H1 (cell line): ENCODE measurements at regions not wholly inside any gene's neighbourhood (a gene's known extent, or its start where the extent isn't known, plus 50 kb on each side); places are given as distances from the start of the nearest gene placed in this dataset.

ENCODE experiments used
- CTCF ChIA-PET: fragments of 300-600 bp; sonication (Branson Sonifier 250); formaldehyde crosslinking; loops from one replicate; lab custom pipeline; 2021; ENCODE audit not compliant: partially characterized antibody; lab: Charles Lee
- POLR2A ChIA-PET: fragments of 300-600 bp; sonication (Branson Sonifier 250); formaldehyde crosslinking; loops from one replicate; lab custom pipeline; 2021; ENCODE audit warnings: inconsistent platforms; ENCODE audit not compliant: partially characterized antibody; lab: Charles Lee
- DNase-seq, 2 experiments: peaks; one replicate each; pipeline versions ENCODE4 v3.0.0 to v3.0.0-alpha.2; 2010 to 2022; ENCODE audit warnings: low spot score in 2 of 2, low read depth in 1 of 2, mixed read lengths in 1 of 2
- FAIRE-seq: peaks from 2 replicates; lab custom pipeline; 2011; peaks lifted over from hg19 to GRCh38; lab: Jason Lieb, UNC
- H2AFZ ChIP-seq: 2 replicates; pipeline ENCODE4 v1.8.1; 2012; ENCODE audit warnings: low read length, inconsistent platforms
- H2AK5ac ChIP-seq: 2 replicates; pipeline ENCODE4 v1.6.1; 2013; ENCODE audit warnings: low read depth, low read length
- H2BK120ac ChIP-seq: replicated peaks from 2 replicates; pipeline ENCODE3; 2013; ENCODE audit warnings: low read depth, low read length, inconsistent platforms
- H2BK12ac ChIP-seq: 2 replicates; pipeline ENCODE4 v1.6.1; 2013; ENCODE audit warnings: low read depth, low read length
- H2BK15ac ChIP-seq: 2 replicates; pipeline ENCODE4 v1.6.1; 2013; ENCODE audit warnings: low read length
- H2BK20ac ChIP-seq: 2 replicates; pipeline ENCODE4 v1.6.1; 2013; ENCODE audit warnings: low read length
- H2BK5ac ChIP-seq: 2 replicates; pipeline ENCODE4 v1.6.1; 2013; ENCODE audit warnings: low read depth, low read length
- H3K14ac ChIP-seq: 2 replicates; pipeline ENCODE4 v1.6.1; 2013; ENCODE audit warnings: inconsistent platforms; ENCODE audit not compliant: insufficient read length
- H3K18ac ChIP-seq: 2 replicates; pipeline ENCODE4 v1.6.1; 2013; ENCODE audit warnings: low read length; ENCODE audit errors: extremely low read depth
- H3K23ac ChIP-seq: 2 replicates; pipeline ENCODE4 v1.6.1; 2013; ENCODE audit warnings: inconsistent platforms; ENCODE audit not compliant: insufficient read length
- H3K23me2 ChIP-seq: 2 replicates; pipeline ENCODE4 v1.6.1; 2013; ENCODE audit warnings: low read depth, low read length
- H3K27ac ChIP-seq: 2 replicates; pipeline ENCODE4 v1.6.1; 2011; ENCODE audit warnings: low read depth, low read length, inconsistent platforms
- H3K27me3 ChIP-seq, 4 experiments: replicated peaks in 1 of 4; 1 replicate in 1 of 4; 2 replicates in 3 of 4; pipeline versions ENCODE4 v1.6.1 to v1.8.1; 2011 to 2013; ENCODE audit warnings: low read length in 3 of 4, mild to moderate bottlenecking in 3 of 4, inconsistent platforms in 2 of 4, mixed read lengths in 2 of 4, moderate library complexity in 1 of 4; ENCODE audit not compliant: control insufficient read depth in 3 of 4, insufficient read depth in 3 of 4; ENCODE audit errors: extremely low read depth in 1 of 4
- H3K36me3 ChIP-seq, 4 experiments: 2 replicates each; pipeline versions ENCODE4 v1.6.1 to v1.8.1; 2011 to 2013; ENCODE audit warnings: mild to moderate bottlenecking in 4 of 4, low read length in 3 of 4, moderate library complexity in 2 of 4, control low read depth in 1 of 4, inconsistent platforms in 1 of 4; ENCODE audit not compliant: insufficient read depth in 4 of 4, control insufficient read depth in 2 of 4
- H3K4ac ChIP-seq: replicated peaks from 2 replicates; pipeline ENCODE3; 2013; ENCODE audit warnings: low read length, low read depth, mixed read lengths, inconsistent platforms; ENCODE audit not compliant: insufficient read length
- H3K4me1 ChIP-seq, 4 experiments: replicated peaks in 1 of 4; 1 replicate in 1 of 4; 2 replicates in 3 of 4; pipeline versions ENCODE4 v1.6.1 to v1.8.1; 2011 to 2013; ENCODE audit warnings: low read length in 3 of 4, inconsistent platforms in 2 of 4, mixed read lengths in 1 of 4; ENCODE audit not compliant: insufficient read depth in 4 of 4, control insufficient read depth in 3 of 4
- H3K4me2 ChIP-seq, 2 experiments: 2 replicates each; pipeline versions ENCODE4 v1.6.1 to v1.8.1; 2011 to 2013; ENCODE audit warnings: low read depth in 2 of 2, low read length in 2 of 2, control low read depth in 1 of 2, inconsistent platforms in 1 of 2, mild to moderate bottlenecking in 1 of 2; ENCODE audit not compliant: insufficient read depth in 1 of 2
- H3K4me3 ChIP-seq, 4 experiments: fragments of 200-600, 300-600 bp in 1 of 4; sonication (generic), shearing (Covaris generic), sonication (Bioruptor Twin) in 1 of 4; 2 replicates each; pipeline versions ENCODE4 v1.5.1 to v1.8.1; 2011 to 2016; ENCODE audit warnings: low read length in 4 of 4, low read depth in 3 of 4, control low read depth in 2 of 4, inconsistent platforms in 2 of 4, mild to moderate bottlenecking in 2 of 4, mixed read lengths in 1 of 4, moderate library complexity in 1 of 4; ENCODE audit not compliant: insufficient read depth in 2 of 4; ENCODE audit errors: extremely low read depth in 1 of 4
- H3K56ac ChIP-seq: replicated peaks from 2 replicates; pipeline ENCODE3; 2013; ENCODE audit warnings: low read depth, mild to moderate bottlenecking, mixed read lengths, low read length, inconsistent platforms; ENCODE audit not compliant: insufficient read length
- H3K79me1 ChIP-seq: 2 replicates; pipeline ENCODE4 v1.6.1; 2013; ENCODE audit warnings: low read depth, low read length, control low read depth
- H3K79me2 ChIP-seq, 2 experiments: 2 replicates each; pipeline versions ENCODE4 v1.6.1 to v1.8.1; 2012 to 2013; ENCODE audit warnings: low read length in 2 of 2, mild to moderate bottlenecking in 2 of 2, inconsistent platforms in 1 of 2; ENCODE audit not compliant: insufficient read depth in 2 of 2, control insufficient read depth in 1 of 2
- H3K9ac ChIP-seq, 4 experiments: replicated peaks in 1 of 4; 1 replicate in 1 of 4; 2 replicates in 3 of 4; pipeline versions ENCODE4 v1.6.1 to v1.8.1; 2011 to 2013; ENCODE audit warnings: low read depth in 3 of 4, low read length in 3 of 4, control low read depth in 2 of 4, mild to moderate bottlenecking in 2 of 4, moderate library complexity in 2 of 4, inconsistent platforms in 1 of 4; ENCODE audit errors: extremely low read depth in 1 of 4
- H3K9me3 ChIP-seq, 2 experiments: 2 replicates each; pipeline versions ENCODE4 v1.6.1 to v1.8.1; 2012 to 2013; ENCODE audit warnings: mild to moderate bottlenecking in 2 of 2, moderate library complexity in 2 of 2, control low read depth in 1 of 2, inconsistent platforms in 1 of 2, low read depth in 1 of 2, low read length in 1 of 2, mixed read lengths in 1 of 2; ENCODE audit not compliant: insufficient read depth in 2 of 2
- H4K20me1 ChIP-seq, 2 experiments: replicated peaks in 1 of 2; 2 replicates each; pipeline versions ENCODE3 to v1.8.1; 2011 to 2013; ENCODE audit warnings: inconsistent platforms in 2 of 2, low read length in 2 of 2, mild to moderate bottlenecking in 1 of 2; ENCODE audit not compliant: insufficient read depth in 2 of 2, control insufficient read depth in 1 of 2
- H4K5ac ChIP-seq: 2 replicates; pipeline ENCODE4 v1.6.1; 2013; ENCODE audit warnings: low read length, low read depth, mixed read lengths, inconsistent platforms; ENCODE audit not compliant: insufficient read length
- H4K8ac ChIP-seq: 2 replicates; pipeline ENCODE4 v1.8.0; 2013; ENCODE audit warnings: mild to moderate bottlenecking, moderate library complexity, low read length, inconsistent platforms; ENCODE audit not compliant: insufficient read depth; ENCODE audit errors: extremely low read depth
- H4K91ac ChIP-seq: replicated peaks from 2 replicates; pipeline ENCODE3; 2013; ENCODE audit warnings: low read length, mixed read lengths, inconsistent platforms; ENCODE audit not compliant: insufficient read length
- ASH2L ChIP-seq: fragments of 200-600, 300-600 bp; sonication (generic); IDR thresholded peaks from one replicate; pipeline ENCODE4 v1.7.1; 2017; ENCODE audit warnings: low read length
- NANOG ChIP-seq: IDR thresholded peaks from 2 replicates; pipeline ENCODE4 v1.6.1; 2011; ENCODE audit warnings: low read length, low read depth, mild to moderate bottlenecking, inconsistent platforms; ENCODE audit not compliant: insufficient read depth, poor library complexity, severe bottlenecking
- NRF1 ChIP-seq: IDR thresholded peaks from 2 replicates; pipeline ENCODE4 v1.6.1; 2011; ENCODE audit warnings: mild to moderate bottlenecking, low read depth, low read length, improper control_type of control experiment
- POLR2A ChIP-seq, 2 experiments: IDR thresholded peaks; 1 replicate in 1 of 2; 2 replicates in 1 of 2; pipeline ENCODE4 v1.6.1; 2011; ENCODE audit warnings: low read depth in 2 of 2, low read length in 2 of 2, mild to moderate bottlenecking in 2 of 2; ENCODE audit errors: control extremely low read depth in 1 of 2
- RNF2 ChIP-seq: fragments of 200-900, 300-1000 bp; sonication (generic); IDR thresholded peaks from 2 replicates; pipeline ENCODE4 v1.7.1; 2016; ENCODE audit warnings: borderline replicate concordance, low read depth, mild to moderate bottlenecking, antibody characterized with exemption, low read length; ENCODE audit not compliant: poor library complexity, severe bottlenecking; ENCODE audit errors: missing control alignments
- SIN3A ChIP-seq, 2 experiments: IDR thresholded peaks in 1 of 2; conservative IDR thresholded peaks in 1 of 2; 2 replicates each; pipeline ENCODE4 v1.6.1; 2011 to 2012; ENCODE audit warnings: low read length in 2 of 2, improper control_type of control experiment in 1 of 2, low read depth in 1 of 2, mild to moderate bottlenecking in 1 of 2
- SP1 ChIP-seq: IDR thresholded peaks from 2 replicates; pipeline ENCODE4 v1.6.1; 2011; ENCODE audit warnings: low read depth, low read length
- SRF ChIP-seq: IDR thresholded peaks from 2 replicates; pipeline ENCODE4 v1.6.1; 2011; ENCODE audit warnings: mild to moderate bottlenecking, low read depth, low read length, moderate library complexity
- WGBS, 2 experiments: shearing (Covaris generic) in 1 of 2; methylation state at CpG; one replicate each; pipeline versions ENCODE4 v1.1.6 to v1.1.7; 2013 to 2015; ENCODE audit warnings: low lambda C conversion rate in 2 of 2, mixed read lengths in 2 of 2, inconsistent platforms in 1 of 2, low coverage in 1 of 2, missing lambda C conversion rate in 1 of 2; ENCODE audit not compliant: insufficient replicate concordance in 2 of 2, insufficient coverage in 1 of 2, insufficient read length in 1 of 2; ENCODE audit errors: extremely low coverage in 1 of 2, missing lambda C conversion rate in 1 of 2; 5-methylcytosine and 5-hydroxymethylcytosine counted together
- TF ChIP-seq, protein P1 (sequence below): IDR thresholded peaks from 2 replicates; pipeline ENCODE4 v1.6.1; 2012; ENCODE audit warnings: inconsistent platforms
- TF ChIP-seq, protein P2 (sequence below): IDR thresholded peaks from 2 replicates; pipeline ENCODE4 v1.6.1; 2011; ENCODE audit warnings: low read depth, mild to moderate bottlenecking, low read length; ENCODE audit not compliant: insufficient read depth

DNA sequence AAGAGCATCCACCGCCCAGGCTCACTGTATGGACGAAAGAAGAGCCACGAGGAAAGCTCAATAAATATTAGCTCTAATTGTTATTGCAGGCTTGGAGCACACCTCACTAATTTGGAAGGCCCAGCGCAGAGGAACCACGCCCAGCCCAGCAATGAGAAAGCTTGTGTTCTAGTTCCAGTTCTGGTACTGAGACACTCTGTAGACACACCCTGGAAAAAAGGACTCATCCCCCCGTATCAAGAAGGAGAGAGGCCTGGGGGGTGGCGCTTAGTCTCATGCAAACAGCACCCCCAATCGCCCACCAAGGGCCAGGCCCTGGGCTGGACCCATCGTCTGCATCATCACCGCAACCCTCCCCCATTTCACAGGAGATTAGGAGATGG lies 156.9 kb downstream of the BMP7 start:
- FAIRE-seq (no peak), DNase-seq (no peak)
- no peaks in the 10 kb centered on the region for H3K36me3 ChIP-seq
- no peak overlapping the region for H3K56ac ChIP-seq
- no peaks in the 10 kb centered on the region for H4K20me1 ChIP-seq
- no peak overlapping the region for H3K18ac ChIP-seq
- no peak overlapping the region for H4K8ac ChIP-seq
- no peaks in the 10 kb centered on the region for H3K79me1 ChIP-seq
- no peak overlapping the region for H3K27ac ChIP-seq
- H4K5ac ChIP-seq = no peak overlapping the region
- 0 out of 2 replicates have a peak overlapping the region, but pooled peaks have one; percentile 74 for H2AFZ ChIP-seq
- CTCF ChIA-PET = interaction anchor here (0.8 to 3.6 kb wide), 15 partner anchors 9 to 237 kb away, joined by 3 to 16 read pairs (median 5); partner anchors contain the start of gene SPO11
- TF ChIP-seq, protein P1, sequence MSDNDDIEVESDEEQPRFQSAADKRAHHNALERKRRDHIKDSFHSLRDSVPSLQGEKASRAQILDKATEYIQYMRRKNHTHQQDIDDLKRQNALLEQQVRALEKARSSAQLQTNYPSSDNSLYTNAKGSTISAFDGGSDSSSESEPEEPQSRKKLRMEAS = no peak
- TF ChIP-seq NANOG = no peak
- TF ChIP-seq, protein P2, sequence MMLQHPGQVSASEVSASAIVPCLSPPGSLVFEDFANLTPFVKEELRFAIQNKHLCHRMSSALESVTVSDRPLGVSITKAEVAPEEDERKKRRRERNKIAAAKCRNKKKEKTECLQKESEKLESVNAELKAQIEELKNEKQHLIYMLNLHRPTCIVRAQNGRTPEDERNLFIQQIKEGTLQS = no peak
- no peak for TF ChIP-seq ASH2L
- no peak for TF ChIP-seq SIN3A (conservative IDR thresholded peaks at IDR 0.05 in 1 of 2, IDR thresholded peaks at IDR 0.05 in 1 of 2; ENCODE audit: low read depth in 1 of 2, low read length in 2 of 2)
- no peak for TF ChIP-seq RNF2
- no peak for TF ChIP-seq SP1
- TF ChIP-seq NRF1 = no peak
- TF ChIP-seq SRF = no peak
- no peak for TF ChIP-seq POLR2A (IDR thresholded peaks at IDR 0.05; ENCODE audit: control extremely low read depth in 1 of 2, low read depth in 2 of 2, low read length in 2 of 2)
- no peak overlapping the region for H3K4me2 ChIP-seq
- no peak overlapping the region for H3K4ac ChIP-seq
- H4K91ac ChIP-seq = no peak overlapping the region
- no peaks in the 10 kb centered on the region for H3K27me3 ChIP-seq
- no peak overlapping the region for H2AK5ac ChIP-seq
- H3K14ac ChIP-seq = no peak overlapping the region
- H3K23me2 ChIP-seq = no peaks in the 10 kb centered on the region
- no peak overlapping the region for H3K23ac ChIP-seq
- H3K4me1 ChIP-seq = peaks cover 0 to 2% (median 0%) of the 10 kb centered on the region in 4 experiments; a peak in 2 of 7 replicates
- no peak overlapping the region for H3K4me3 ChIP-seq
- 89% methylated on average over 9 of the region's 10 CpGs; no CpG with 5 or more reads in 1 of the 2 experiments for WGBS, 2 experiments
- H2BK12ac ChIP-seq = no peak overlapping the region
- no peak overlapping the region for H2BK15ac ChIP-seq
- H2BK20ac ChIP-seq = no peak overlapping the region
- H3K79me2 ChIP-seq = no peaks in the 10 kb centered on the region
- H3K9ac ChIP-seq = no peak overlapping the region
- POLR2A ChIA-PET = no interaction called here
- H2BK120ac ChIP-seq = no peak overlapping the region
- H3K9me3 ChIP-seq = no peaks in the 10 kb centered on the region
- H2BK5ac ChIP-seq = no peak overlapping the region
